ENCODE measurements at regions not wholly inside any gene's neighbourhood (a gene's known extent, or its start where the extent isn't known, plus 50 kb on each side); places are given as distances from the start of the nearest gene placed in this dataset.

DNA sequence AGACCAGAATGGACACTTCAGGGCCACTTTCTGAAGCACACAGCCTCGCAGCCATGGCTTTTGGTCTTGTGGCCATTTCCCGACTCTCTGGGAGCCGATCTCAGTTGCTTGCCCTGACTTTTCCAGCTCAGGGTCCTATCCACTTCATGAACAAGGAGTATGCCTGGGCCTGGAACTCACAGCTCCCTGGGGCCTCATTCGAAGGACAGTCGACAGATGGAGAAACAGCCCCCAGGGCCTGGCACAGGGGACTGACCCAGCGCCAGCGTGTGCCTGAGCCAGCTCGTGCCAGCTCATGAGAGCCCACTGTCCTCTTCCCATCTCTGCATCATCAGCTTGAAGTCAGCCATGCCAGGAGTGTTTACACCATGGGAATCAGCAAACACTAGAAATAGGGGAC, 134.6 kb upstream of the GPC1 start:
- DNase-seq (ENCODE audit: low spot score in 2 of 2), result no peak
- Histone ChIP-seq H3K4me3 (no peak overlapping the region), H3K4me1 (no peaks in the 10 kb centered on the region), H3K27me3 (no peaks in the 10 kb centered on the region), H3K9me3 (no peaks in the 10 kb centered on the region), H3K27ac (no peak overlapping the region), H3K36me3 (no peaks in the 10 kb centered on the region)
- intact Hi-C loops (cut with DNase I), result no loop called here
- TF ChIP-seq, protein P1, sequence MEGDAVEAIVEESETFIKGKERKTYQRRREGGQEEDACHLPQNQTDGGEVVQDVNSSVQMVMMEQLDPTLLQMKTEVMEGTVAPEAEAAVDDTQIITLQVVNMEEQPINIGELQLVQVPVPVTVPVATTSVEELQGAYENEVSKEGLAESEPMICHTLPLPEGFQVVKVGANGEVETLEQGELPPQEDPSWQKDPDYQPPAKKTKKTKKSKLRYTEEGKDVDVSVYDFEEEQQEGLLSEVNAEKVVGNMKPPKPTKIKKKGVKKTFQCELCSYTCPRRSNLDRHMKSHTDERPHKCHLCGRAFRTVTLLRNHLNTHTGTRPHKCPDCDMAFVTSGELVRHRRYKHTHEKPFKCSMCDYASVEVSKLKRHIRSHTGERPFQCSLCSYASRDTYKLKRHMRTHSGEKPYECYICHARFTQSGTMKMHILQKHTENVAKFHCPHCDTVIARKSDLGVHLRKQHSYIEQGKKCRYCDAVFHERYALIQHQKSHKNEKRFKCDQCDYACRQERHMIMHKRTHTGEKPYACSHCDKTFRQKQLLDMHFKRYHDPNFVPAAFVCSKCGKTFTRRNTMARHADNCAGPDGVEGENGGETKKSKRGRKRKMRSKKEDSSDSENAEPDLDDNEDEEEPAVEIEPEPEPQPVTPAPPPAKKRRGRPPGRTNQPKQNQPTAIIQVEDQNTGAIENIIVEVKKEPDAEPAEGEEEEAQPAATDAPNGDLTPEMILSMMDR (IDR thresholded peaks at IDR 0.05), result no peak

DNA sequence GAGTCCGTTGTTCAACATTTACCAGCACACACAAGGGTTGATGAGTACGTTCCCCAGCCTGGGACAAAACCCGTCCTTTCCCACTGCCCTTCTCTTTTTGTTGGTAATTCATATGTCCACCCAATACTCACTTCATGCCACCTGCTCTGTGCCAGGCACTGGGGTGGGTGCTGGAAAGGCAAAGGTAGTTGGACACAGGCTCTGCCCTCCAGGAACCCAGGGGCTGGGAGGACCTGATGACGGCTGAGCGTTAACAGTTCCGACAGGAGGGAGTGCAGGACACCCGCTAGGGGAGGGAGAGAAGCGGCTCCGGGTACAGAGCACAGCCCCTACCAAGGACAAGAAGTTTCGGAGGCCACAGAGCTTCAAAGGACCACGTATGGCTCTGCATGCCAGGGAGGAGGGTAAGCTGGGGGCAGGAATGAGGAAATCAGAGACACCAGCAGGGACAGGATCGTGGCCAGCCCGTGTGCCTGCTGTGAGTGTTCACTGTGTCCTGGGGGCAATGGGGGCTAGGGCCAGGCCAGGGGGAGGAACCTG, 134.1 kb upstream of the GPC1 start:
- H3K27me3 ChIP-seq, result no peaks in the 10 kb centered on the region
- DNase-seq (ENCODE audit: low spot score in 2 of 2), result no peak
- H3K9me3 ChIP-seq, result no peaks in the 10 kb centered on the region
- no peak overlapping the region for H3K4me3 ChIP-seq
- H3K36me3 ChIP-seq, result no peaks in the 10 kb centered on the region
- no peaks in the 10 kb centered on the region for H3K4me1 ChIP-seq
- TF ChIP-seq, protein P1 (IDR thresholded peaks at IDR 0.05), result no peak
- H3K27ac ChIP-seq, result no peak overlapping the region
- intact Hi-C loops (cut with DNase I), result no loop called here

DNA sequence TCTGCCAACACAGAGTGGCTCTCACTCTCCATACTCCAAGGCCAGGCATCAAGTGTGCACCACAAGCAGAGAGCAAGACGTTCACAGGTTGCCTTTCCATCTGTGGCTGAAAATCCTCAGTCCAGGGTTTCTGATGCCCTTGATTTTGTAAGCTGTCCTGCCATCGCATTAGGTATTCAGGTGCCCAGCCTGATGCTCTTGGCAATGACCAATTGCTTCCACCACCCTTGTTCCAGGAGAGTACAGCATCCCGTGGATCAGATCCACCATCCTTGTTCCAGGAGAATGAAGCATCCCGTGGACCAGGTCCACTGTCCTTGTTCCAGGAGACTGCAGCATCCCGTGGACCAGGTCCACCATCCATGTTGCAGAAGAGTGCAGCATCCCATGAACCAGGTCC, 133.4 kb upstream of the GPC1 start:
- TF ChIP-seq, protein P1 (IDR thresholded peaks at IDR 0.05), result no peak
- DNase-seq (ENCODE audit: low spot score in 2 of 2), result no peak
- no peaks in the 10 kb centered on the region for H3K36me3 ChIP-seq
- H3K27me3 ChIP-seq, result no peaks in the 10 kb centered on the region
- no peak overlapping the region for H3K27ac ChIP-seq
- no peaks in the 10 kb centered on the region for H3K4me1 ChIP-seq
- intact Hi-C loops (cut with DNase I), result no loop called here
- no peak overlapping the region for H3K4me3 ChIP-seq
- no peaks in the 10 kb centered on the region for H3K9me3 ChIP-seq

DNA sequence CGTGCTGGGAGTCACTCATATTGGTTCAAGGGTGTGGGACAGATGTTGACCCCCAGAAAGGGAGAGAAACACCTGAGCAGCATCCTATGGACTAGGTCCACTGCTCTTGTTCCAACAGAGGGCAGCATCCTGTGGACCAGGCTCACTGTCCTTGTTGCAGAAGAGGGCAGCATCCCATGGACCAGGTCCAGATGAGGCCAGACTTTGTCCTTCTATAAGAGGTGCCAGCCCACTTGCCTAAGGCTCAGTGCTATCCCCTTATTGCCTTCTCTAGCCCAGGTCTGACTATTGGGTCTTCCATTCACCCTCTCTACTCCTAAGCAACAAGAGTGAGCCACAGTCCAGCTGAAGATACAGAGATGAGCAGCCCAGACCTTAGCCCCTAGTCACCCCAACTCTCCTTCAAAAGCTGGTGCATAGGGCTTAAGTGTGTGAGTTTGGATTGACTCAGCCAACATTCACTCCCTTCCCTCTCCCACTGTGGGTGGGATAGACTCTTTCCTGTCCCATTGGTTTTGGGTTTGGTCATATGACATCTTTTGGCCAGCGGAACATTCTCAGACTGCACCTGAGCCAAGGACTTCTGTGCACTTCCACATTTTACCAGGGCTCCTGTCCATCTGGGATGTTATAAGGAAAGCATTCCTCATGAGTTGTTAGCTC, 132.4 kb upstream of the GPC1 start:
- TF ChIP-seq, protein P1 (IDR thresholded peaks at IDR 0.05), result no peak
- no peaks in the 10 kb centered on the region for H3K9me3 ChIP-seq
- intact Hi-C loops (cut with DNase I), result no loop called here
- H3K27me3 ChIP-seq, result no peaks in the 10 kb centered on the region
- no peak overlapping the region for H3K27ac ChIP-seq
- H3K4me3 ChIP-seq, result no peak overlapping the region
- H3K4me1 ChIP-seq, result no peaks in the 10 kb centered on the region
- no peaks in the 10 kb centered on the region for H3K36me3 ChIP-seq
- no peak for DNase-seq (ENCODE audit: low spot score in 2 of 2)

DNA sequence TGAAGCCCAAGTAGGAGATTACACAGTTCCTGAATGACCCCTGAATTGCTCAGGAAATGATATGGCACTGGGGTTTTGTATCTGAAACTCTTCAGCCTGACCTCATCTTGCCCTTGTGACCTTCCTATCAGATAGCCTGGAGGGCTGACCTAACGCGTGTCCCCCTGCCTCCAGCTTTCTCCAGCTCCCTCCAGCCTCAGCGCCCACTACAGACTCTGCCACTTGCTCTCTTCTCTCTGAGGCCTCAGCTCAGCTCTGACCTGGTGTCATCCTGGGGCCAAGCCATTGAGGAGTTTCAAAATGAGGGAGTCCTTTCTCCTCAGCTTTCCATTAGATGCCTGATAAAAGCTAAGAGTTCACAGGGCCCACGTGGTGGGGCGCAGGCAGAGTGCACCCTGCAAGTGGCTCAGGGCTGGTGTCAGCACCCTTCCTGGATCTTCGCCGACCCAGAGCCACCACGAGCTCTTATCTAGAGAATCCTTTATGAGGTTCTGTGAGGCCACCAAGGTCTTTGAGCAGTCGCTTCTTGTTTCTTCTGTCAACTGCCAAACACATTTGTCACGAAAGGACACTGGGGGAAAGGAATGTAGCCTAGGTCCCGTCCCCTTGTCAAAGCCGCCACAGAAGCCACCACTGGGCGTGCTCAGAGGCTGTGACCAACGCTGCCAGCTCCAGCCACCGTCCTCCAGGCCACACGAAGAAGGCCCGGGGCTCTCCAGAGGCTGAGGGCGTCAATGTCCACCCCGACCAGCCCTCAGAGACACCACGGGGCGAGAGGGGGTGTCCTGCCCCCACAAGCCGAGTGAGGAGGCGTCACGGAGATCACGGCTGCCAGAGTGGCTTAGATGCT, 131.3 kb upstream of the GPC1 start:
- no peaks in the 10 kb centered on the region for H3K27me3 ChIP-seq
- no peaks in the 10 kb centered on the region for H3K4me1 ChIP-seq
- H3K27ac ChIP-seq, result no peak overlapping the region
- no peak for DNase-seq (ENCODE audit: low spot score in 2 of 2)
- H3K9me3 ChIP-seq, result no peaks in the 10 kb centered on the region
- no peaks in the 10 kb centered on the region for H3K36me3 ChIP-seq
- intact Hi-C loops (cut with DNase I), result no loop called here
- TF ChIP-seq, protein P1 (IDR thresholded peaks at IDR 0.05), result no peak
- no peak overlapping the region for H3K4me3 ChIP-seq

Data from ascending aorta (tissue), 2 donors.